C4-2B (cell line): ENCODE measurements at regions not wholly inside any gene's neighbourhood (a gene's known extent, or its start where the extent isn't known, plus 50 kb on each side); places are given as distances from the start of the nearest gene placed in this dataset.
"Not testable (repeated sequence)": the region's sequence is repeated elsewhere in the genome, so short reads cannot be mapped to it uniquely, and the experiment has no call there.

ENCODE experiments used
- H3K27ac ChIP-seq: fragments of 450-650 bp; 2 replicates; pipeline ENCODE4 v1.5.1; 2017
- ZFX ChIP-seq: fragments of 450-650 bp; IDR thresholded peaks from 2 replicates; pipeline ENCODE4 v1.6.1; 2017
- TF ChIP-seq, protein P1 (sequence below): fragments of 450-650 bp; conservative IDR thresholded peaks from 2 replicates; pipeline ENCODE4 v1.5.1; 2017; ENCODE audit warnings: mild to moderate bottlenecking

DNA sequence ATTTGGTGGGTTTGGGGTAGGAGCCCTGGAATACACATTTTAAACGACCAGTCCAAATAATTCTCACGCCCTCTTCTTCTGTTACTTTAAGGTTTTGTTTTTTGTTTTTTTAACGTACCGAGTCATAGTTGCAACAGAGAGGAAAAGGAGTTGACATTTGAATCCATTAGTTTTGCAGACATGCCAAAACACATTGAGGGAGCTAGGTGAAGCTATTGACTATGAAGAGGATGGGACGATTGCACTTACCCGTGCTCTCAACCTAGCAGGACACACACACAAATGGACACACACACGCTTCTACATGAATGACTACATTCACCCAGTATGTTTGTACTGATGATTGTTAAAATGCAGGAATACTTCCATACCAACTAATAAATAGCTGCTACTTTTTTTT, 54.3 kb upstream of the CIT start:
- H3K27ac ChIP-seq: no peak overlapping the region
- no peak for TF ChIP-seq ZFX
- TF ChIP-seq, protein P1, sequence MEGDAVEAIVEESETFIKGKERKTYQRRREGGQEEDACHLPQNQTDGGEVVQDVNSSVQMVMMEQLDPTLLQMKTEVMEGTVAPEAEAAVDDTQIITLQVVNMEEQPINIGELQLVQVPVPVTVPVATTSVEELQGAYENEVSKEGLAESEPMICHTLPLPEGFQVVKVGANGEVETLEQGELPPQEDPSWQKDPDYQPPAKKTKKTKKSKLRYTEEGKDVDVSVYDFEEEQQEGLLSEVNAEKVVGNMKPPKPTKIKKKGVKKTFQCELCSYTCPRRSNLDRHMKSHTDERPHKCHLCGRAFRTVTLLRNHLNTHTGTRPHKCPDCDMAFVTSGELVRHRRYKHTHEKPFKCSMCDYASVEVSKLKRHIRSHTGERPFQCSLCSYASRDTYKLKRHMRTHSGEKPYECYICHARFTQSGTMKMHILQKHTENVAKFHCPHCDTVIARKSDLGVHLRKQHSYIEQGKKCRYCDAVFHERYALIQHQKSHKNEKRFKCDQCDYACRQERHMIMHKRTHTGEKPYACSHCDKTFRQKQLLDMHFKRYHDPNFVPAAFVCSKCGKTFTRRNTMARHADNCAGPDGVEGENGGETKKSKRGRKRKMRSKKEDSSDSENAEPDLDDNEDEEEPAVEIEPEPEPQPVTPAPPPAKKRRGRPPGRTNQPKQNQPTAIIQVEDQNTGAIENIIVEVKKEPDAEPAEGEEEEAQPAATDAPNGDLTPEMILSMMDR: no peak

DNA sequence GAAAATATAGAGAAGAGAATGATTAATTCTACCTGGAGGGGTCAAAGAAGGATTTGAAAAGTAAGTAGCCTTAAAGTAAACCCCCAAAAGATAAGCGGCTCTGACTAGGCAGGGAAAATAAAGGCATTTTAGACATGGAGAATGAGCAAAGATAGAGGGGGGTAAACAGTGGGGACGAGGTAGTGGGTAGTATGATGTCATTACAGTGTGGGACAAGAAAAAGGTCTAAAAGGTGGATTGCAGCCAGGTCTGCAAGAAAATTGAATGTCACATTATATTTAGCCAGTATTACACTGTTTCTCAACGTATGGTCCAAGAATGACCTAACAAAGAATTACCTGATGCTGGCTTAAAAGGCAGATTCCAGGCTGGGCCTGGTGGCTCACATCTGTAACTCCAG, 55.8 kb upstream of the CIT start:
- H3K27ac ChIP-seq: no peak overlapping the region
- no peak for TF ChIP-seq ZFX
- TF ChIP-seq, protein P1: no peak

DNA sequence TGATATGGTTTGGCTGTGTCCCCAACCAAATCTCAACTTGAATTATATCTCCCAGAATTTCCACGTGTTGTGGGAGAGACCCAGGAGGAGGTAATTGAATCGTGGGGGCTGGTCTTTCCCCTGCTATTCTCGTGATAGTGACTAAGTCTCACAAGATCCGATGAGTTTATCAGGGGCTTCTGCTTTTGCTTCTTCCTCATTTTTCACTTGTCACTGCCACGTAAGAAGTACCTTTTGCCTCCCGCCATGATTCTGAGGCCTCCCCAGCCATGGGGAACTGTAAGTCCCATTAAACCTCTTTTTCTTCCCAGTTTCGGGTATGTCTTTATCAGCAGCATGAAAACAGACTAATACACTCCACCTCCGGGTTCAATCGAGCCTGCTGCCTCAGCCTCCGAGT, 54.3 kb upstream of the BICDL1 start:
- not testable (repeated sequence) for H3K27ac ChIP-seq

DNA sequence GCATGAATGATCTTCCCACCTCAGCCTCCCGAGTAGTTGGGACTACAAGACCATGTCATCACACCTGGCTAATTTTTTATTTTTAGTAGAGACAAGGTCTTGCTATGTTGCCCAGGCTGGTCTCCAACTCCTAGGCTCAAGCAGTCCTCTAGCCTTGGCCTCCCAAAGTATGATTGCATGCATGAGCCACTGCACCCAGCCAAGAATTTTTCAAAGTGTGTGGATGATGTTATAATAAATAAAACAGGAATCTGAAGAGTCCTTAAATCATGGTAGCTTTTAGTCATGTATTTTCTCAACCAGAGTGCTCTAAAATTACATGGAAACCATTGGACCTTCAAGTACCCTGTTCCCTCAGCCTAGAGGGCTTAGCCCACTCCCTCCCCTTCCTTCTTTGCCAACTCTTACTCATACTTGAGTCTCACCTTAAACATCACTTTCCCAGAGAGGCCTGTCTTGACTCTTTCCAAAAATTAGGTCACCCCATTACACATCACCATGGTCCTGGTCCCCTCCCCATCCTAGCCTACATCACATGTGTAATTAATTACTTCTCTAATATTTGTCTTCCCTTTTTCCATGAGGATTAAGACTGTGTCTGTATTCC, 52.2 kb upstream of the BICDL1 start:
- H3K27ac ChIP-seq: no peak overlapping the region
- TF ChIP-seq ZFX: no peak
- TF ChIP-seq, protein P1: no peak

DNA sequence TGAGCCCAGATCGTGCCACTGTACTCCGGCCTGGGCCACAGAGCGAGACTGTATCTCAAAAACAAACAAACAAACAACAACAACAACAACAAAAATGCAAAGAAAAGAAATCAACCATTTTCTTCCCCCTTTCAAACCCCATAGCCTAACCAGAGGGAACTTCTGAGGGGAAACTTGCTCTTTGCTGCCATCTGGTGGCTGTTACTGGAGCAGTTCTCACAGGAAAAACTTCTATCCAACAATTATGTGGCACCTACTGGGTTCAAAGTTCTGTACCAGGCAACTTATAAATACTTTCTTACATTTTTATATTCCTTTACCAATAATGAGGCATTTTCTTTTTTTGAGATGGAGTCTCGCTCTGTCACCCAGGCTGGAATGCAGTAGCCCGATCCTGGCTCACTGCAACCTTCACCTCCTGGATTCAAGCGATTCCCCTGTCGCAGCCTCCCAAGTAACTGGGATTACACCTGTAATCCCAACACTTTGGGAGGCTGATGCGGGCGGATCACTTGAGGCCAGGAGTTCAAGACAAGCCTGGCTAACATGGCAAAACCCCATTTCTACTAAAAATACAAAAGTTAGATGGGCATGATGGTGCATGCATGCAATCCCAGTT, 50.9 kb upstream of the BICDL1 start:
- TF ChIP-seq, protein P1: peak; percentile 86
- no peak for TF ChIP-seq ZFX
- no peak overlapping the region for H3K27ac ChIP-seq
